ENCODE measurements at regions not wholly inside any gene's neighbourhood (a gene's known extent, or its start where the extent isn't known, plus 50 kb on each side); places are given as distances from the start of the nearest gene placed in this dataset.

DNA sequence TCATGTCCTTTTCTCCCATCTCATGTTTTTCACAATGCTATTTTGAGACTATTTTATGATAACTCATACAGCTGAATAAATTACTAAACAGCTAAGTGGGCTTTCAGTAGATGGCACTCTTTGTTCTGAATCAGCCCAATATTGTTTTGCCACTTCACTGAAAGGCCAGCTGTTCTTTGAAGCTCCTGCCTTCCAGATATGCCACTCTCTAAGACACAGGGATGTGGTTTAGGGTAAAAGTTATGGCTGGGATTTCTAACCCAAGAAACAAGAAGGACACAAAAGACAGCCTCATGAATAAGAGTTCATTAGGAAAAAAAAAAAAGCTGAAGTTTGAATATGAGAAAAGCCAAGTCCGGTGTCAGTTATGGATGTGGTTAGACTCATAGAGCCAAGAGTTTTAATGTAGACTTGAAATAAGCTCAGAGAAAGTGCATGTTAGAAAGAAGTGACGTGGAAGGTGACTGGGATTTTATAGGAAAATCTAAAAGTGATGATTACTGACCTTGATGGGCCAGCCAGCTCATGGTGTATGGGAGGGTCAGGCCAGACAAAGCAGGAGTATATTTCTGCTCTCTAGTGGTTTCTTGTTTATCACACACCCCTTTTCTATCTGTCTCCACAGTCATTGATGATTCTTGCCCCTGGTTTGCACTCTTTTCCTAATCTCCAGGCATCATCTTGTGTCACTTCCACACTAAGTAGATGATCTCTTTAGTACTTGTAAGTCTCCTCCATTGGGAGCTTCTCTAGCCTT, 488.5 kb downstream of the NR2F1-AS1 start:
- H3K36me3 ChIP-seq, result no peaks in the 10 kb centered on the region
- TF ChIP-seq, protein P1, sequence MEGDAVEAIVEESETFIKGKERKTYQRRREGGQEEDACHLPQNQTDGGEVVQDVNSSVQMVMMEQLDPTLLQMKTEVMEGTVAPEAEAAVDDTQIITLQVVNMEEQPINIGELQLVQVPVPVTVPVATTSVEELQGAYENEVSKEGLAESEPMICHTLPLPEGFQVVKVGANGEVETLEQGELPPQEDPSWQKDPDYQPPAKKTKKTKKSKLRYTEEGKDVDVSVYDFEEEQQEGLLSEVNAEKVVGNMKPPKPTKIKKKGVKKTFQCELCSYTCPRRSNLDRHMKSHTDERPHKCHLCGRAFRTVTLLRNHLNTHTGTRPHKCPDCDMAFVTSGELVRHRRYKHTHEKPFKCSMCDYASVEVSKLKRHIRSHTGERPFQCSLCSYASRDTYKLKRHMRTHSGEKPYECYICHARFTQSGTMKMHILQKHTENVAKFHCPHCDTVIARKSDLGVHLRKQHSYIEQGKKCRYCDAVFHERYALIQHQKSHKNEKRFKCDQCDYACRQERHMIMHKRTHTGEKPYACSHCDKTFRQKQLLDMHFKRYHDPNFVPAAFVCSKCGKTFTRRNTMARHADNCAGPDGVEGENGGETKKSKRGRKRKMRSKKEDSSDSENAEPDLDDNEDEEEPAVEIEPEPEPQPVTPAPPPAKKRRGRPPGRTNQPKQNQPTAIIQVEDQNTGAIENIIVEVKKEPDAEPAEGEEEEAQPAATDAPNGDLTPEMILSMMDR (IDR thresholded peaks at IDR 0.05), result peak in 2 of 4 experiments; percentile 29 to 33
- TF ChIP-seq POLR2A (IDR thresholded peaks at IDR 0.05), result no peak
- no peak for TF ChIP-seq POLR2AphosphoS5 (IDR thresholded peaks at IDR 0.05)
- ATAC-seq, result no peak
- no peak overlapping the region for H3K4me3 ChIP-seq
- no peak overlapping the region for H3K27ac ChIP-seq
- WGBS, 2 donors (ENCODE audit: low coverage in 1 of 2), result 62 to 69% methylated on average over 2 of the region's 2 CpGs
- no peaks in the 10 kb centered on the region for H3K9me3 ChIP-seq
- no peaks in the 10 kb centered on the region for H3K27me3 ChIP-seq
- H3K4me1 ChIP-seq, result peaks cover 0 to 7% (median 0%) of the 10 kb centered on the region in 3 donors

DNA sequence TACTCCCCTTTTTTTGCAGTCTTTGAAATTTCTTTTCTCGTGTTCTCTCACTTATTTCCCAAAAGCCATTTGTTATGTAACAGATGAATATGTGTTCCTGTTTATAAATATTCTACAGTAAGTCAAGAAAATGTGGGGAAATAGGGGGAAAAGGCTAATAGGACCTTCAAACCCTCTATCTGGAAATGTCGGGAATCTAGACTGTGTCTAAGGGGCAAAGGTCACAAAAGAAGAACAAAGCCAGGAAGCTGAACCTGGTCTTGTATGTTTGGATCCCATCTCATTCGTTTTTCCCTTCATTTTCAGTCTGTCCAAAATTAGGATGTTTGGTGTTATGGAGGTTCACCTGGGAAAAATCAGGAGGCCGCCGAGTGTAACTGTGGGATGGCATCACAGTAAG, 490.3 kb downstream of the NR2F1-AS1 start:
- H3K27ac ChIP-seq, result no peak overlapping the region
- no peak for ATAC-seq
- 59 to 90% methylated on average over 4 to 5 of the region's 5 CpGs for WGBS, 2 donors (ENCODE audit: low coverage in 1 of 2)
- no peaks in the 10 kb centered on the region for H3K9me3 ChIP-seq
- no peaks in the 10 kb centered on the region for H3K27me3 ChIP-seq
- H3K36me3 ChIP-seq, result no peaks in the 10 kb centered on the region
- no peak for TF ChIP-seq POLR2AphosphoS5 (IDR thresholded peaks at IDR 0.05)
- TF ChIP-seq POLR2A (IDR thresholded peaks at IDR 0.05), result no peak
- no peak for TF ChIP-seq EP300 (IDR thresholded peaks at IDR 0.05)
- TF ChIP-seq, protein P1 (IDR thresholded peaks at IDR 0.05), result no peak
- H3K4me3 ChIP-seq, result no peak overlapping the region
- peaks cover 0 to 7% (median 0%) of the 10 kb centered on the region in 3 donors for H3K4me1 ChIP-seq

DNA sequence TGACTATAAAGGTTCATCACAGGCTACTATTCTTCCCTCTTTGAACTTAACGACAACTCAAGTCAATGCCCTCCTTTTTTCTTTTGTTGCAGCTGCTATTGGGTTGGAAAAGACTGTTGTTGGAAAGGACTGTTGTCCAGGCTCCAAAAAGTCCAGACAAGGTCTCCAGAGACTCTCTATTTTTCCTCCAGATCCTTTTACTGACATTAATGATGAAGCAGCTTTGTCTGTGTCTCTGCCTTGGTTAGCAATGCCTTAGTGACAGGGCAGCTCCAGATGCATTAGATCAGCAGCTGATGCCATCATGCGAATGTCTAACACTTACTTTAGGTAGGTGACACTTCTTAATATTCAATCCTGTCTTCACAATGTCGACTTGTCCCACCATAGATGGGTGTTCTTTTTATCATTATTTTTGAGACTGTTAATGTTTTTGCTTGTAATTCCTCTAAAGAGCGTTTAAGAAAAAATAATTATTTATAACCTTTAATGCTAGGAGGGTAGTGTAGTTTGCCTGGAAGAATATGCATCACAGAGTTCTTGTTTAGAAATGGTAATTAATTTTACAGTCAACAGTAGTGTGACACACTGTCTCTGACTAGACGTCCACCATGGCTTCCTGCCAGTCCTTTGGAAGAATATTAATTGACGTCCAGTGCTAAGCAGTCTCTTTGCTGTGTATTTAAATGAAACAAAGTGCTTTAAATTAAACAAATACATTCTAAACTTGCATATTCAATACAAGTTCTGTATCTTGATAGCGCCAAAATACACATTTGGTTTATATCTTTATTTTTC, 492.2 kb downstream of the NR2F1-AS1 start:
- H3K9me3 ChIP-seq, result no peaks in the 10 kb centered on the region
- H3K36me3 ChIP-seq, result no peaks in the 10 kb centered on the region
- no peak overlapping the region for H3K27ac ChIP-seq
- ATAC-seq, result no peak
- 35 to 53% methylated on average over 7 of the region's 7 CpGs for WGBS, 2 donors (ENCODE audit: low coverage in 1 of 2)
- H3K4me3 ChIP-seq, result no peak overlapping the region
- no peak for TF ChIP-seq POLR2AphosphoS5 (IDR thresholded peaks at IDR 0.05)
- TF ChIP-seq POLR2A (IDR thresholded peaks at IDR 0.05), result no peak
- TF ChIP-seq EP300 (IDR thresholded peaks at IDR 0.05), result no peak
- TF ChIP-seq, protein P1 (IDR thresholded peaks at IDR 0.05), result no peak
- no peaks in the 10 kb centered on the region for H3K27me3 ChIP-seq
- H3K4me1 ChIP-seq, result peaks cover 0 to 7% (median 0%) of the 10 kb centered on the region in 3 donors

DNA sequence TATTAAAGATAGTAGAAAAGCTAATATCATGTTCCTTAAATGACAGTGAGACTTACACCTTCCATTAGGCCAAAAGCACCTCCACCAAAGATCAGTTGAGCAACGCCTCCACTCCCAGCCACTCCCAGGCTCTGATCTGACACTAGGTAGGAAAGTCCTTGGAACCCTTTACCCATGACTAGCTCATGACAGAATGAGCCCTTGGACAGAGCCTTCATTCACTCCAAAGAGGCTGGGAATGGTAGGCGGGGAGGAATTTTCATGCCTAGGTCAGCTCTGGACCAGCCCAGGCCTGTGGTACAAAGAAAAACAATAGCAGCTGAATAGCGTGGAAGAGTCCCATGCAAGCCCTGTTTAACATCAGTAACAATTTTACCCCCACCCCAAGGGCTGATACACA, 493.7 kb downstream of the NR2F1-AS1 start:
- H3K36me3 ChIP-seq, result no peaks in the 10 kb centered on the region
- WGBS, 2 donors (ENCODE audit: low coverage in 1 of 2), result 92 to 100% methylated on average over 2 to 3 of the region's 3 CpGs
- no peaks in the 10 kb centered on the region for H3K27me3 ChIP-seq
- H3K4me1 ChIP-seq, result peaks cover 0 to 7% (median 0%) of the 10 kb centered on the region in 3 donors
- TF ChIP-seq EP300 (IDR thresholded peaks at IDR 0.05), result no peak
- TF ChIP-seq, protein P1 (IDR thresholded peaks at IDR 0.05), result no peak
- TF ChIP-seq POLR2AphosphoS5 (IDR thresholded peaks at IDR 0.05), result no peak
- no peak for TF ChIP-seq POLR2A (IDR thresholded peaks at IDR 0.05)
- no peak for ATAC-seq
- H3K27ac ChIP-seq, result no peak overlapping the region
- H3K4me3 ChIP-seq, result no peak overlapping the region
- no peaks in the 10 kb centered on the region for H3K9me3 ChIP-seq
